Muscle layer of colon (tissue), 2 donors: ENCODE measurements at regions not wholly inside any gene's neighbourhood (a gene's known extent, or its start where the extent isn't known, plus 50 kb on each side); places are given as distances from the start of the nearest gene placed in this dataset.

ENCODE experiments used
- H3K27ac ChIP-seq: one replicate; pipeline ENCODE4 v1.7.0; 2013; ENCODE audit warnings: low read depth, mild to moderate bottlenecking, low read length, moderate library complexity
- H3K27me3 ChIP-seq, 2 donors: one replicate each; pipeline ENCODE4 v1.7.0; 2013; ENCODE audit warnings: low read length in 2 of 2, mild to moderate bottlenecking in 2 of 2; ENCODE audit not compliant: insufficient read depth in 2 of 2, control insufficient read depth in 1 of 2
- H3K36me3 ChIP-seq: one replicate; pipeline ENCODE4 v1.7.0; 2013; ENCODE audit warnings: mild to moderate bottlenecking, low read length; ENCODE audit not compliant: insufficient read depth
- H3K4me1 ChIP-seq: one replicate; pipeline ENCODE4 v1.7.0; 2013; ENCODE audit warnings: mild to moderate bottlenecking, low read length; ENCODE audit not compliant: insufficient read depth
- H3K4me3 ChIP-seq, 2 donors: one replicate each; pipeline ENCODE4 v1.7.0; 2013; ENCODE audit warnings: low read length in 2 of 2, low read depth in 1 of 2, mild to moderate bottlenecking in 1 of 2, moderate library complexity in 1 of 2
- H3K9ac ChIP-seq: one replicate; pipeline ENCODE4 v1.7.0; 2013; ENCODE audit warnings: low read length
- H3K9me3 ChIP-seq: one replicate; pipeline ENCODE4 v1.7.0; 2013; ENCODE audit warnings: mild to moderate bottlenecking, low read length
- donor health status: abdominal sarcoma.
- donor health status: Adenocarcinoma of cecum.

DNA sequence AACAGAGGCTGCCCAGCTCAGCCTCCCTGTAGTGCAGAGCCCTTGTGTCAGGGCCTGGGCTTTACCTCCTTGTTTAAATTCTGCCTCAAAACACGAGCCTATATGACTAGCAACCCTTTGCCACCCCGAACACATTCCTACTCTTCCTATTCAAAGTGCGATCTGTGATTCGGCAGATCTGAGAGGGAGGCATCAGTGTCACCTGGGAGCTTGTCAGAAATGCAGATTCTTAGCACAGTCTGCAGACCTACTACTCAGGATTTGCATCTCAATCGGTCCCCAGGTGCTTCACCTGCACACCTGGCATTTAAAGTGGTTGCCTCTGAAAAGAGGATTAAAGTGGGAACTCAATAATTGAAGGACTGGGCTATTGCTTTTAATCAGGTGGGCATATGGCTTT is 273.2 kb upstream of the TOPAZ1 start:
- Histone ChIP-seq H3K9me3 (no peaks in the 10 kb centered on the region), H3K27me3 (peaks cover 0 to 4% of the 10 kb centered on the region in 2 donors), H3K36me3 (no peaks in the 10 kb centered on the region), H3K9ac (no peak overlapping the region), H3K4me3 (no peak overlapping the region), H3K4me1 (no peaks in the 10 kb centered on the region), H3K27ac (no peak overlapping the region)

DNA sequence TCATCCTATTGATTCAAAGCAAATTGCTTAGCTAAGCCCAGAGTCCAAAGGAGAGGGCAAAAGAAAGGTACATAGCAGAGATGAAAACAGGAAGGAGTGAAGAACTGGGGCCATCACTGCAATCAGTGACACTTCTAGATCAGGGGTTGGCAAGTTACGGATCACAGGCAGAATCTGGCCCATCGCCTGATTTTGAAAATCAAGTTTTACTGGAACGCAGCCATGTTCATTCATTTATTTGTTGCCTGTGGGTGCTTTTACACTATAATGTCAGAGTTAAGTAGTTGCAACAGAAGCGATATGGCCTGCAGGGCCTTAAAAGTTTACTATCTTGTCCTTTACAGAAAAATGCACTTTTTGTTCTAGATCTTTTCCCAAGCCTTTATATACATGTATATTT is 271.7 kb upstream of the TOPAZ1 start:
- Histone ChIP-seq H3K4me3 (no peak overlapping the region), H3K27me3 (peaks cover 0 to 4% of the 10 kb centered on the region in 2 donors), H3K36me3 (no peaks in the 10 kb centered on the region), H3K9me3 (no peaks in the 10 kb centered on the region), H3K9ac (no peak overlapping the region), H3K4me1 (no peaks in the 10 kb centered on the region), H3K27ac (no peak overlapping the region)

DNA sequence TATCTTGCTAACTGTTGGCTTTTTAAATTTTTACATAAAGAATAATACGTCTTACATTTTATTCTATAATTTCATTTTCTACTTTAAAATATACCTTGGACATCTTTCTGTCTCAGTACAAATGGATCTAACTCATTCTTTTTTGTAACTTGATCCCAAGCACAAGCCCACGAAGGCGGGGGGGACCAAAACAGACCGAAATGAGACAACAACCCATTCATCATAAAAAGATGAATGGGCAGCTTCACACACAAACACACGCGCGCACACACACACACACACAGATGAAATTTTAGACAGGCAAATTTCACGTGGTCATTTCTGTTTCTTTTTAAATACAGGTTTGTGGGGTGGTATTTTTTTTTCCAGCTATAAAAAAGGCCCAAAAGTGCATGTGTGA is 271.3 kb upstream of the TOPAZ1 start:
- Histone ChIP-seq H3K27me3 (peaks cover 0 to 4% of the 10 kb centered on the region in 2 donors), H3K4me3 (no peak overlapping the region), H3K4me1 (no peaks in the 10 kb centered on the region), H3K9me3 (no peaks in the 10 kb centered on the region), H3K9ac (no peak overlapping the region), H3K36me3 (no peaks in the 10 kb centered on the region), H3K27ac (no peak overlapping the region)

DNA sequence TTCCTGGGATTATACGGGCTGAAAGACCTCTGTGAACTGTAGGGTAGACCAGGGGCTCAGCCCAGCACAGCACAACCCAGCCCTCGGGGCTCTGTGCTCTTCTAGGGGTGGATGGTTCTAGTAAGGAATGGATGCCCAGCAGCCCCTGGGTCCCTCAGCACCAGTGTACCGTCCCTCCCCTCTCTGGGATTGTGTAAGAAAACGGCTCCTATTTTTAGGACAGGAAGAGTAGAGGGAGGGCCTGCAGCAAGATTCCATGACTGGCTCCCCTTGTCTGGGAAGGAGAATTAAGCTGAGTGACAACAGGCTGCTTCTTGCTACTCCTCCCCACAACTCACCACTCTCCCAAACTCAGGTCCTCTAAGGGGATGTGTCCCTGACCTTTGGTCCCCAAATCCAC is 270.8 kb upstream of the TOPAZ1 start:
- H3K27ac ChIP-seq = no peak overlapping the region
- no peak overlapping the region for H3K4me3 ChIP-seq
- H3K4me1 ChIP-seq = no peaks in the 10 kb centered on the region
- peaks cover 0 to 4% of the 10 kb centered on the region in 2 donors for H3K27me3 ChIP-seq
- no peaks in the 10 kb centered on the region for H3K9me3 ChIP-seq
- no peaks in the 10 kb centered on the region for H3K36me3 ChIP-seq
- H3K9ac ChIP-seq = no peak overlapping the region

DNA sequence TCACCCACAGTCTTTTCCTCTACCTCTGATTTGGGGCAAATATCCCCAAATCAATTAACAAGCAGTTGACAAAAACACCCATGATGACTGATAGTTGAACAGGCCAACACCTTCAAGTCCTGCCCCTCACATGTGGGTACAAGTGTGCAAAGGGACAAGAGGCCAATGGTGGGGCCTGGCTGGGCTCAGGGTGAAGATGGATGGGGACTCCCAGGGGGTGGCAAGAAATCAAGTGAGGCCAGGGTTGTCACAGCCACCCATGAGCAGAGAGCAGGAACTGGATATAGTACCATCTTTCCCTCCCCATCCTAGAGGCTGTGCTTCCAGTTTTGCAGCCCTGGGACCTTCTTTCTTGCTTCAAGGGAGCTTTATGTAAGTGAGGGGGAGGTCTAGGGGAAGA is 270.2 kb upstream of the TOPAZ1 start:
- Histone ChIP-seq H3K4me1 (no peaks in the 10 kb centered on the region), H3K27me3 (peaks cover 0 to under 1% of the 10 kb centered on the region in 2 donors), H3K9ac (no peak overlapping the region), H3K4me3 (no peak overlapping the region), H3K36me3 (no peaks in the 10 kb centered on the region), H3K9me3 (no peaks in the 10 kb centered on the region), H3K27ac (no peak overlapping the region)

DNA sequence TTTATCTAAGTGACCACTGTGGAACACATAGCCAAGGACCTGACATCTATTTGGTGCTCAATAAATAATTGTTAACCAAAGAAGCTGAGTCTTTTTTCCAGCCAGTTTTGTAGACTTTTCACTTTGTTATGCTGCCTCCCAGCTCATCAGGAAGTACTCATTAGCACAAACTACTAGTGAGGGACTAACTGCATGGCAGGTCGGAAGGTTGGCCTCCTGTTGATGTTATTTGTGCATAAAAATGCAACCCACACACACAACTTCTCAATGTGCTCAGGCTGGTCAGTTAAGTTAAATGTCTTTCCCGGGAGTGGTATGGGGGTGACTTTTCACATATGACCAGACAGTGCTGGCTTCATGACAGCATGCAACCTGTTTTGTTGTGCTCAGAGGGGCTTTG is 263.0 kb upstream of the TOPAZ1 start:
- no peak overlapping the region for H3K27ac ChIP-seq
- peaks cover 0 to 6% of the 10 kb centered on the region in 2 donors for H3K27me3 ChIP-seq
- H3K36me3 ChIP-seq = no peaks in the 10 kb centered on the region
- no peaks in the 10 kb centered on the region for H3K9me3 ChIP-seq
- H3K4me1 ChIP-seq = no peaks in the 10 kb centered on the region
- H3K9ac ChIP-seq = no peak overlapping the region
- H3K4me3 ChIP-seq = no peak overlapping the region

DNA sequence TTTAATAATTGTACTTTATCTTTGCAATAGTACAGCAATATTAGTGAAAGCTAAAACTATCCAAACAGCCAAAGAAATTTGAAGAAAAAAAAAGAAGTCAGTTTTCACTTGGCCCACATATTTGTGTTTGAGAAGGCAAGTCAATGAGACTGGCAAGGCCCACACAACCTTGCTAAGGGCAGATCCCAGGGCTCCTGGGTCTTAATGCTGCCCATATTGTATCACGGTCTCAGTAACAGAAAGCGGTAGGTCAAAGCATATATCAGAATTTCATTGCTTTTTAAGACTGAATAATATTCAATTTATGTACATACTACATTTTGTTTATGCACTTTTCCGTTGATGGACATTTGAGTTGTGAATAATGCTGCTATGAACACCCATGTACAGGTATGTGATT is 262.0 kb upstream of the TOPAZ1 start:
- Histone ChIP-seq H3K36me3 (no peaks in the 10 kb centered on the region), H3K9me3 (no peaks in the 10 kb centered on the region), H3K4me1 (no peaks in the 10 kb centered on the region)

DNA sequence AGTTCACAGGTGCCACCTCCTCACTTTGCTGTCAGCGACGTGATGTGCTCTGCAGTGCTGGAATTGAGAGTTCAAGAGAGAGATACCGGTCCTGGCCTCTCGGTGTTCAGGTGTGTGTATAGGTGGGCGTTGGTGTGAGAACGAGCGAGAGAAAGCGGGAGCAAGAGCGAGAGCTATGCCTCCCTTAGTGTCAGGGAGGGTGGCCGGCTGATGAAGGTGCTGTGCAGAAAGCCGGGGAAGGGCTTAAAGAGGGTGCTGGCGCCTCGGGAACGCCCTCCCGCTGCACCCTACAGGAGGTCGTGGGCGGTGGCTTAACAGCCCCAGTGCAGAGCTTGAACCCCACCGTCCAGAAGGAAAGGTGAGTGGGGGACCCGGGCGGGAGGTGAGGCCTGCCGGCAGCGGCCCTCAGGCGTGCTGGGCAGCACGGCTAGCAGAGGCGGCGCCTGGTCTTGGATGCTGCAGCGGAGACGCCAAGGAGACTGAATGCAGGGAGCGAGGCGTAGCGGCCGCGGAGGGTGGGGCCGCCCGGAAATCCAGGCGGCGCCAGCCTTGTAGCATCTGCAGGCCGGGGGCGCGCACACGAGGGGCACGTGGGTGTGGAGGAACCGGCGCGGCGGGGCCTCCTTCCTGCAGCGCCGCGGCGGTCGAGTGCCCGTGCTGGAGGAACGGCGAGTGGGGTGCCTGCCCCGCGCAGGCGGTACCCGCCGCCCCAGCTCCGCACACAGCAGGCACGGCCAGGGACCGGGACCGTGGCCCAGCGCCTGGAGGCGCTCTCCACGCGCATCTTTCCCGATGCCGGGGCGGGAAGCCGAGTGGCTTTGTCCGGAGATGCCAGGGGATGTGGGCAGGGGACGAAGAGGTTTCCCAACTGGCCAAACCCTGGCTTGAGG is 246.8 kb upstream of the TOPAZ1 start:
- H3K4me3 ChIP-seq = no peak overlapping the region
- H3K27me3 ChIP-seq = peaks cover 46 to 68% of the 10 kb centered on the region in 2 donors
- H3K9me3 ChIP-seq = peaks cover 13% of the 10 kb centered on the region
- no peaks in the 10 kb centered on the region for H3K36me3 ChIP-seq
- no peak overlapping the region for H3K9ac ChIP-seq
- H3K27ac ChIP-seq = no peak overlapping the region
- peaks cover 28% of the 10 kb centered on the region for H3K4me1 ChIP-seq

More for the DNA sequence above, 262.0 kb upstream of the TOPAZ1 start:
- Histone ChIP-seq H3K9ac (no peak overlapping the region), H3K4me3 (no peak overlapping the region), H3K27me3 (peaks cover 0 to 6% of the 10 kb centered on the region in 2 donors), H3K27ac (no peak overlapping the region)

DNA sequence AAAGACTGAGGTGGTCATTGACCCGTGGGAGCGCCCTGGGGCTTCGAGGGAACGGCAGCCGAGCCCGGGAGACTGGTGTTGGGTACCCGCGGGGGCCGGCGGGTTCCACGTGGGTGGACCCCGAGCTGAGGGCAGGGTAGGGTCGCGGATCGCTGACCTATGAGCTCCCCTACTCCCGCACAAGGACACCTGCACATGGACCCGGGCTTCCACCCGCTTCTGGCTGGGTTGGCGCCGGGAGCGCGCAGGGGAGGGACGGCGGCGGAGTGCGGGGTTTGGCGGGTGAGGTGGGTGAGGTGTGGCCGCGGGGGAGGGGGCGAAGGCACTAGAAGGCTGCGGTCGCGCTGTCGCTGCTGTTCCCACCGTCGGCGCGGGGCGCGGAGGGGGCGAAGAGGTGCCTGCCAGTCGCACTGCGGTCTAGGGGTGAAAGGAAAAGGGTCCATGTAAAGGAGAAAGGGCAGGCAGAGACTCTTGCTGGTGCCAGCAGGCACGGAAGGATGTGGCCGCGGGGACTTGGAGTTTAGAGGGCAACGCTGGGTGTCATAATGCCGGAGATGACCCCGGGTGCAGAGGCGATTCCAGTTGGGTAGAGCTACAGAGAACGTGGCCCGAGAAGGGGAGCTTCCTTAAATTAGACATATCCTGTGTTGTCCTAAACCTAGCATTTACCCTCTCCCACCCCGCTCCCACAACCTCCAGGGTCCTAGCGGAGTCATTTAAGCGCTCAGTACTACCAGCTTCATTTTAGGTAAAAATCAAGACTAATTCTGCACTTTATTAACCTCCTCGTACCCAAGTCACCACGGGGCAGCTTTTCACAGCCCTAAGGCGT is 245.9 kb upstream of the TOPAZ1 start:
- peaks cover 47 to 74% of the 10 kb centered on the region in 2 donors for H3K27me3 ChIP-seq
- no peak overlapping the region for H3K9ac ChIP-seq
- H3K27ac ChIP-seq = no peak overlapping the region
- peak overlapping the region in 1 of 2 donors; percentile 47 for H3K4me3 ChIP-seq
- no peaks in the 10 kb centered on the region for H3K36me3 ChIP-seq
- H3K9me3 ChIP-seq = peaks cover 8% of the 10 kb centered on the region
- H3K4me1 ChIP-seq = peaks cover 28% of the 10 kb centered on the region

DNA sequence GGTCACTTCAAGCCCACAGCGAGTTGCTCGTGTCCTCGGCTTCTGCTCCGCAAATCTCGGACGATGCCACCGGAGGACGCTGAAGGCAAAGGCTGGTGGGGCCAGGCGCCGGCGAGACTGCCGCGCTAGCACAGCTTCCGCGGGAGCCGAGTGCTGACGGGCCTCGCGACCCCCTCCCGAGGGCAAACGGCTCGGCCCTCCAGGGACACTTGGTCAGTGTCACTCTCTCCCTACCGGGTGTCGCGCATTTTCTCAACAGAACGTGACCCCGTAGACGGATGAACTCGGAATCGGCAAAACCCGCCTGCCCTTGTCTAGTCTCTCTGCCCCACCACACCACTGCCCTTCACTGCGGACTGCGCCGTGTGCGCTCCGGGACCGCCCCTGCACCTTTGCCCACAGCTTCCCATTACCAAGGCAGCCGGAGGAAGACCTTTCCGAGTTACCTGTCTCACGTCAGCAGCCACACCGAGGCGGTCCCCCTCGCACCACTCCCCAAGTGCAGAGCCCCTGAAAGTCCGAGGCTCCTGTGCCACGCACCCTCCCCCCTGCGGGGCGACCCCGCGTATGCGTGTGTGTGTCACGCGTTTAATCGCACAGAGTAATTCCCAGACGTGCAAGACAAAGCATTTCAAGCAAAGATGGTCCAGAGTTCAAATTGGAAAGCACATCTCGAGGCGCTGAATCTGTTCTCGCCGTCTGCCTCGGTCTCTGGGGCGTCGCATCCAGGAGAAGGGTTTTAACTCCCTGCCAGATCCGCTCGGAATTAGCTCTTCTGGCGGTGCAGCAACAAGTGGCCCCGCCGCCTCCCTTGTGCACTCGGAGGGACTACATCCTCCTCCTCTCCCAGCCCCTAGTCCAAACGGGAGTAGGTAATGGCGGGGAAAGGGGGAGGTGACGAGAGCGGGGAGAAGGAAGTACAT is 245.0 kb upstream of the TOPAZ1 start:
- Histone ChIP-seq H3K36me3 (no peaks in the 10 kb centered on the region), H3K9ac (no peak overlapping the region), H3K27ac (no peak overlapping the region), H3K27me3 (peaks cover 47 to 79% of the 10 kb centered on the region in 2 donors), H3K4me1 (peaks cover 28% of the 10 kb centered on the region), H3K9me3 (peaks cover 4% of the 10 kb centered on the region), H3K4me3 (peak overlapping the region; percentile 34 to 47)

DNA sequence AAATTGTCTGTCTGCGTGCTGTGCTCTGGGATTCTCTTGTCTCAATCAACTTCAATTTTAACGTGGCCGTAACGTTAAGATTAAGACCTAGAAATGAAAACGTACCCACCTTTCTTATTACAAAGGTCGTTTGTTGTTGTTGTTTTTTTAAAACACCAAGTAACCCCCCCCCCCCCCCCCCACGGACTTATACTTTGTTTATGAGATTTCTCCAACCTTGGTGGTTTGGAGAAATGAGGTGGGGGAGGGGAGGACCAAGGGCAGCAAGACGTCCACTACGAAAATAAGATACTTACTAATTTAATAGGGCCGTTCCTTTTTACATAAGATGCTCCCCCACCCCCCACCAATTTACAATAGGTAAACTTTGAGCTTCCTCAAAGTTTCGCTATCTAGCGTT is 244.4 kb upstream of the TOPAZ1 start:
- H3K4me3 ChIP-seq = peak overlapping the region; percentile 34 to 47
- H3K27ac ChIP-seq = no peak overlapping the region
- H3K36me3 ChIP-seq = no peaks in the 10 kb centered on the region
- H3K4me1 ChIP-seq = peaks cover 28% of the 10 kb centered on the region
- peaks cover 52 to 79% of the 10 kb centered on the region in 2 donors for H3K27me3 ChIP-seq
- no peak overlapping the region for H3K9ac ChIP-seq
- no peaks in the 10 kb centered on the region for H3K9me3 ChIP-seq
